ENCODE measurements at regions not wholly inside any gene's neighbourhood (a gene's known extent, or its start where the extent isn't known, plus 50 kb on each side); places are given as distances from the start of the nearest gene placed in this dataset.
A peak's percentile ranks its signal among the peaks of the same experiment; 100 is the strongest.
"Not testable (repeated sequence)": the region's sequence is repeated elsewhere in the genome, so short reads cannot be mapped to it uniquely, and the experiment has no call there.

DNA sequence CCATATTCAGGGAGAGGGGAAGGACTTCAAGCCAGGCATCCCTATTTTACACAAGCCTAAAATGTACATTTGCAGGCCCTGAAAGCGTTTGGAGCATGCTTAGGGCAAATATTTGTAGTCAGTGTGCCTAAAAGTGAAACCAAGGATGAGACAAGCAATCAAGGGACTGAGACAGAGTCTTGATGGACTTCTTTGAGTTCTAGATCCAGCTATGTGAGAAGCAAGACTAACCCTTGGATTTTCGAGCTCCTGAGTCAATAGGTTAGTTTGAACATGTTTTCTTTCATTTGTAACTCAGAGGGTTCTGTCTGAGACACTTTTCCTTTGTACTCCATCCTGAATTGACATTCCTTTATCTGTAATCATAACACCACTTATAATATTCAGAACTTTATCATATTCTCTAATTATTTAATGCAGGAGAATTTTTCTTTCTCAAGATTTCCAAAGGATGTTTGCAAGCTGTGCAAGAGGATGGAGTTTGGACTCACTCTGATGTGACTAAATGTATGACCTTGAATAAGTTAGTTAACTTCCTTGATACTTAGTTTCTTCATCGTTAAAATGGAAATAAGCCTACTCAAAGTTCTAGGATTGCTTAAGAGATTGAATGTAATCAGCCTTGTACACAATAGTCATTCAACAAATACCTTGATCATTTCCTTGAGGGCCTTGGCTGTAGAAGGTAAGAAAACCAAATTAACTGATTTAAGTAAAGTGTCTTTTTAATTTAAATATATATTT lies 1237.8 kb upstream of the ZEB2 start:
- DNase-seq (ENCODE audit: low read depth in 2 of 2), result no peak

DNA sequence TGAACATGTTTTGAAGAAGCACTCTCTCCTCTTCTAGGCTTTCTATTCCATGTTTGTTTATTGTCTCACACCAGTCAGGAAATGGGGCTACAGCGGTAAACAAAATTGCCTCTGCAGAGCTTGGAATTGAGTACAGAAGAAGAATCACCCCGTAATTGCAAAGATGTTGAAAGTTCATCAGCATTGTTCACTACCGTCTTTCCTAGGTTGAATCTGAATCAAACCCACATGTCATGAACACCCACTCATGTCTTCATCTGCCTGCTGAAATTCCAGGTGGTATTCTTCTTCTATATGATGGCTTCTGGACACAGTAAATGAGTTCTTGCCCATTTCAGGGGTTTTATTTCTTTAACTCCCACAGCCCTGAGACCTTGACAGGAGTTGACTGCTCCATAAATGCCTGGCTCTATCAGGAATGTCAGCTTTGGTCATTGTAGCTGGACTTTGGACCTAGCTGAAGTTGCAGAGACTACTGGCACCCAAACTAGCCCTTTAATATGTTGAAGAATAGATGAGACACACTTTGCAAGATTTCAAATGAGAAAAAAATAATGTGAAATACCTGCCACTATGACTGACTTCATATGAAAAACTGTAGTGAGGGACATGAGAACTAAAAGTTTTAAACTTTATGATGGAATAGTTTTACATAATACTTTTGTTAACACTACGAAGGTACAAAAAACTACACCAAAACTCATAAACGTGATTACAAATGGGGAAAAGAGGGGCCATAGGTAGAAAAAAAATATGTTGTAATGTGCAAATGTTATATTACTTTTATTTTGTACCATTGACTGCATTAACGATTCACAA lies 1235.3 kb upstream of the ZEB2 start:
- DNase-seq (ENCODE audit: low read depth in 2 of 2), result no peak

- no peak for DNase-seq (ENCODE audit: low read depth in 2 of 2)
Observed at GRCh38 chr2:145753966-145754365, 1234.0 kb upstream of the ZEB2 start.

DNA sequence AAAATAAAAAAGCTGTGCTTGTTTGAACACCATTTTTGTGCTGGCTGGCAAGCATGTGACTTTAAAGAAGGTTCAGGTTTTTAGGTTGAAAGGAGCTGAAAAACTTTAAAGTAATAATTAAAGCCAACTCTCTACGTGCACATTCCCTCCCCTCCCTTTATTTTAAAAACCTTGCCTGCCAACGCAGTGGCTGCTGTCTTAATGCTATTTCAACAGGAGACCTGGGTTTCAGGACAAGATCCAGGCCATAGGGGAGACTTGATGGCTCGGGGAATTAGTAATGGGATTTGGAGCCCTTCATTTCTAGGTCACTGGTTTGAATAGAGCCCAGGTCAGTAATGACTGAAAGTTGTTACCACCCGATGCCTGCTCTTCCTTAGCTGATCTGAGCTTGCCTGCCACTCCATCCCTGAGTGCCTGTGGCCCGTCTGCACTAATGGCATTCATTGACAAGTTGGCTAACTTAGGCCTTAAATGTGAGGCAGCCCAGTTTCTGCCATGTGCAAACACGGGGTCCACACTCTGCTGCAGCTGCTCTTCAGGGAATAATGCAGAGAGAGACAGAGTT lies 1233.2 kb upstream of the ZEB2 start:
- DNase-seq (ENCODE audit: low read depth in 2 of 2), result no peak

DNA sequence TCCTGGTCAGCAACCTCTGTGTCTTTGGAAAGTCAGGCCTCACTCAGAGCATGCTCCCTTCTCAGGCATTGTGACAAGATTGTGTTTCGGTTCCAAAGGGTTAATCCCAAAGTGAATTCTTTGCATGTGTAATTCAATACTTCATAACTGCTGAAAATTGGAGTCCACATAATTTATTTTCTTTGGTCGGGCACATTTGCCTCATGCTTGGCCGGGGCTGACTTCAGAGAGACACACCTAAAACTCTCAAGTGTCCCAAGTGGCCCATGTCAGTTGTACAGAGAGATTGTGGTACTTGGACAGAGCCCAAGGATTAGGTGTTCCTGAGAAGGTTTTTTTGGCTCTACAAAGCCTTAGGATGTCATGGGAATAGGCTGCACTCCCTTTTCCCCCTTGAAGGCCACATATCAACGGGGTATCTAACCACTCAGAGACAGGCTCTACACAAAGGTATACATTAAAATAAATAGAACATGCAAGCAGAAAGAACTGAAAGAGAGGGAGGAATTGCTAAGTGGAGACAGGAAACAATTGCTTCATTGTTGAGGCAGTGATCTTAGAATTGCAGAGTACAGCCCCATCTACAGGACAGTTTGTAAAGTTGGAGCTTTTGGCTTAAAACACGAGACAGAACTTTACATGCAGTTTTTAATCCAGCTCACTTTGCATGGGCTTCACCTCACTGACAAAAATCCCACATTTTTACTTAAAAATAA lies 1232.3 kb upstream of the ZEB2 start:
- peak; percentile 5 to 76 for DNase-seq (ENCODE audit: low read depth in 2 of 2)

DNA sequence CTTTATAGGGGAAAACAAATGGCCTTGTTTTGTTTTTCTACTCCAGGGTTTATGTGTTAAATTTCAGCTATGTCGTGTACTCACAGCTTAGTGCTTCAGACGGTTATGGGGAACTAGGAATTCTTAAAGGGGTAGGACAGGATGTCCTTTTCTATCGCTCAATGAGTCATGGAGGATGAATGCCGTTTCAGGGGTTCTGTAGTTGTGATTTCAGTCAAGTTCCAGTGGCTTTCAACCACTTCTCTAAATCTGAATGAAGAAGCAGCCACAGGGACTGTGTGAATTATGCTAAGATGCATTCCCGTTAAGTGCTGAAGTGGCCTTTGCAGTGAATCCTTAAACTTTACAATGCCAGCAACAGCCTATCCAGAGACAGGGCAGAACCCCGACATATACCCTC lies 1231.7 kb upstream of the ZEB2 start:
- DNase-seq (ENCODE audit: low read depth in 2 of 2), result peak in 1 of 2 donors; percentile 58

GRCh38 chr2:145751155-145751554 lies 1231.2 kb upstream of the ZEB2 start:
- peak in 1 of 2 donors; percentile 9 for DNase-seq (ENCODE audit: low read depth in 2 of 2)

DNA sequence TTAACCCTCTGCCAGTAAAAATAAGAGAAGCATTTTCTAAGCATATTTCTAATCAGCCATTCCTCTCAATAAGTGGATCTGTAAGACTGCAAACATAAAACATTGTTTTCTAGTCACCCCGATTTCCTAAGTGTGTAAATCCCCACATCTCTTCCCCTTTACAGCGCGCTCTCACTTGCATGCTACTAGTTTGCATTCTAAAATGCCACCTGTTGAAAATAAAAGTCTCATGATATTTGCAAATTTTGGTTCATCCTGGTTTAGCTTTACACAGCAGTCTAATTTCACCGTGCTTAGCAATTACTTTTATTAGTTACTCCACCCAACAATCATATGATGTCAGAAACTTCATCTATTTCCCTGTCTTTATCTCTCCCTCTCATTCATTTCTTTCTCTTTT lies 1230.7 kb upstream of the ZEB2 start:
- no peak for DNase-seq (ENCODE audit: low read depth in 2 of 2)

GRCh38 chr2:145750144-145750543 lies 1230.2 kb upstream of the ZEB2 start:
- DNase-seq (ENCODE audit: low read depth in 2 of 2), result no peak

DNA sequence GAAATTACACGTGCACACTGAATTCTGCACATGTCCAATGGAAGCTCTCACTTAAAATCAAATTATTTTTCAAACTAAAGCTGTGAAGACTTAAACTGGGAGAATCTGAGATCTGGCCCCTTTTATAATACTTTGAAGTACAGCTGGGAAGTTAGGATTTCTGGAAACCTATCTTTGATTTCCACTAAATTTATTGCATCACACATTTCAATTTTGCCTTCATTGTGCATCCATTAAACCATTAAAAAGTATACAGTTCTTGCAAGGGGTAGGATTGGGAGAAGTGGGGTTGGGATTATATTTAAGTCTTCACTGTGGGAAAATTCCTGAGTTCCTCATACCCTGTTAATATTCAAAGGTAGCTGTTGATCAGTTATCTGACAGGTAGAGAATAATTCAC lies 1229.6 kb upstream of the ZEB2 start:
- no peak for DNase-seq (ENCODE audit: low read depth in 2 of 2)

GRCh38 chr2:145748927-145749326 lies 1229.0 kb upstream of the ZEB2 start:
- DNase-seq (ENCODE audit: low read depth in 2 of 2), result no peak

GRCh38 chr2:145747715-145748114 lies 1227.8 kb upstream of the ZEB2 start:
- DNase-seq (ENCODE audit: low read depth in 2 of 2), result no peak

GRCh38 chr2:145745387-145745721 lies 1225.4 kb upstream of the ZEB2 start:
- DNase-seq (ENCODE audit: low read depth in 2 of 2), result not testable (repeated sequence)

GRCh38 chr2:145744541-145745386 lies 1224.8 kb upstream of the ZEB2 start:
- DNase-seq (ENCODE audit: low read depth in 2 of 2), result peak in 1 of 2 donors; percentile 47

GRCh38 chr2:145743011-145743410 lies 1223.1 kb upstream of the ZEB2 start:
- no peak for DNase-seq (ENCODE audit: low read depth in 2 of 2)

- DNase-seq (ENCODE audit: low read depth in 2 of 2), result no peak
Observed at GRCh38 chr2:145741636-145742035, 1221.7 kb upstream of the ZEB2 start.

DNA sequence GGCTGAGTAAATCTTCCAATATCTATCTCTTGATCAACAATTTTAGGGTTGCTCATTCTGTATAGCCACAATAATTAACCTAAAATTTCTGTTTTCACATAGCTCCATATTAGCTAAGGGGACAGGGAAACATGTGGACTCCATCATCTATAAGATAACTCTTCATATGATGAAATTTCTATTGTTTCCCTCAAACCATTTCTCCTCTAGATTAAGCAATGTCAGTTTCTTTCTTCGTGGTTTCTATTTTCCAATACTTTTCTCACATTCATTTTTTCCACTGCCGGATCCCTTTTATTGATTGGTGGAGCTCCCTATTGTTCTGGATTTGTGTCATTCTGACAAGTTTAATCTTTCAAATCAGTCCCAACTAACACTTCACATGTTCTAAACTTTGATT lies 1221.3 kb upstream of the ZEB2 start:
- no peak for DNase-seq (ENCODE audit: low read depth in 2 of 2)

GRCh38 chr2:145740302-145740701 lies 1220.4 kb upstream of the ZEB2 start:
- peak in 1 of 2 donors; percentile 69 for DNase-seq (ENCODE audit: low read depth in 2 of 2)

GRCh38 chr2:145739681-145740080 lies 1219.8 kb upstream of the ZEB2 start:
- DNase-seq (ENCODE audit: low read depth in 2 of 2), result no peak

DNA sequence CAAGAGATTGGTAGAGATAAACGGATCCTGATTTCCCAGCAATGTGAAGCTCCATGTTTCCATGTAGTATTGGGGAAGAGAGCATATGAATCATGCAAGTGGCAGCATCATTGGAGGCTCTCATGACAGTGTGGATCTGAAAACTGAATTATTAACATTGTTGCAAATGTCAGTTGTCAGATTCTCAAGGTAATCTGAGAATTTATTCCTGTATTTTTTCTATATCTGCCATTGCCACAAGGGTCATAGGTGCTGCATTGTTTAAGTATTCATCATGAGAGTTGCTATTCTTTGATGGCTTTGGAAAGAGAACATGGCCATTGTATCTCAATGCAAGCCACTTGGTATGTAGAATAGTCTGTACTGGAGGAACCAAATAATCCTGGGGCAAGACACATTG lies 1217.0 kb upstream of the ZEB2 start:
- DNase-seq (ENCODE audit: low read depth in 2 of 2), result no peak

DNA sequence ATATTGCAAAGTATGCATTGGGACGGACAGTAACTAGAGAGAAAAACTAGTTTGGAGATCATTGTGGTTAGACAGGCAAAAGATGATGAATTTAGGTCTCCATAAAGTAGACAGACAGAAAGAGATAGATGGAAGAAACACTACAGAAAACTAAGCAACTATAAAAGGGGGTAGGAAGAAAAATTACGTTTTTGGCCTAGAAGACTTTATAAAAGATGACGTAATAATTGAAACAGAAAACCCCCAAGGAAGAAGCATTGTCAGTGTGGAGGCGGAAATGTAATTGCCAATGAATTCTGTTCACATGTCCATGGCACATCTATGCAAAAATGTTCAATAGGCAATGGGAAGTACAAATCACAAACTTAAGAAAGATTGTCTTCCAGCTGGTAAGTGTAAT lies 1211.5 kb upstream of the ZEB2 start:
- DNase-seq (ENCODE audit: low read depth in 2 of 2), result no peak

Measured in dermis microvascular lymphatic vessel endothelial cell (primary cell).